CD4-positive, alpha-beta T cell (primary cell): ENCODE measurements at regions not wholly inside any gene's neighbourhood (a gene's known extent, or its start where the extent isn't known, plus 50 kb on each side); places are given as distances from the start of the nearest gene placed in this dataset.

Source experiments
- ATAC-seq: fragments of 200-7000 bp; cut with Tn5 transposase; one replicate; pipeline ENCODE4 v1.10.0; 2022; ENCODE audit warnings: mild to moderate bottlenecking; ENCODE audit not compliant: poor library complexity
- CTCF ChIA-PET: fragments of 350-600 bp; sonication (Branson Sonifier 250); formaldehyde crosslinking; loops from one replicate; lab custom pipeline; 2021; ENCODE audit warnings: antibody characterized with exemption, inconsistent platforms; lab: Charles Lee
- POLR2A ChIA-PET: fragments of 350-600 bp; sonication (Branson Sonifier 250); formaldehyde crosslinking; loops from one replicate; lab custom pipeline; 2021; ENCODE audit warnings: antibody characterized with exemption, inconsistent platforms; lab: Charles Lee
- DNase-seq, 14 experiments: peaks; one replicate each; pipeline ENCODE4 v3.0.0-alpha.2; 2013 to 2020; ENCODE audit warnings: mixed read lengths in 2 of 14
- H3K27ac ChIP-seq, 2 donors: one replicate each; pipeline versions ENCODE4 v1.5.1 to v1.7.0; 2013; ENCODE audit warnings: low read length in 2 of 2, low read depth in 1 of 2, mild to moderate bottlenecking in 1 of 2
- H3K27me3 ChIP-seq, 2 experiments: 1 replicate in 1 of 2; 2 replicates in 1 of 2; pipeline versions ENCODE4 v1.6.1 to v1.7.0; 2013; ENCODE audit warnings: low read length in 2 of 2, control low read depth in 1 of 2, mild to moderate bottlenecking in 1 of 2, moderate library complexity in 1 of 2; ENCODE audit not compliant: insufficient read depth in 2 of 2, control insufficient read depth in 1 of 2
- H3K36me3 ChIP-seq: one replicate; pipeline ENCODE4 v1.6.1; 2013; ENCODE audit warnings: low read length, control low read depth; ENCODE audit not compliant: insufficient read depth
- H3K4me1 ChIP-seq: one replicate; pipeline ENCODE4 v1.6.1; 2013; ENCODE audit warnings: low read length, control low read depth; ENCODE audit not compliant: insufficient read depth
- H3K4me3 ChIP-seq: one replicate; pipeline ENCODE4 v1.5.1; 2013; ENCODE audit warnings: mild to moderate bottlenecking, low read length, moderate library complexity
- H3K9me3 ChIP-seq, 2 experiments: 1 replicate in 1 of 2; 2 replicates in 1 of 2; pipeline versions ENCODE4 v1.6.1 to v1.7.0; 2013; ENCODE audit warnings: low read length in 2 of 2, mild to moderate bottlenecking in 2 of 2, control low read depth in 1 of 2, moderate library complexity in 1 of 2; ENCODE audit not compliant: control insufficient read depth in 1 of 2, insufficient read depth in 1 of 2
- H3K27ac Mint-ChIP-seq: one replicate; pipeline ENCODE4 v1.8.0; 2020; ENCODE audit warnings: mixed read lengths
- H3K27me3 Mint-ChIP-seq: one replicate; pipeline ENCODE4 v1.8.0; 2021; ENCODE audit warnings: mixed read lengths
- H3K36me3 Mint-ChIP-seq: one replicate; pipeline ENCODE4 v1.8.0; 2021; ENCODE audit warnings: low read depth, mixed read lengths
- H3K4me1 Mint-ChIP-seq: one replicate; pipeline ENCODE4 v1.8.0; 2021; ENCODE audit warnings: low read depth, mixed read lengths
- H3K4me3 Mint-ChIP-seq: one replicate; pipeline ENCODE4 v1.8.0; 2020; ENCODE audit warnings: mild to moderate bottlenecking, mixed read lengths
- H3K9me3 Mint-ChIP-seq: one replicate; pipeline ENCODE4 v1.8.0; 2020; ENCODE audit warnings: mixed read lengths
- intact Hi-C, 2 experiments: fragments of 100-400 bp; cut with DNase I in 1 of 2; cut with micrococcal nuclease in 1 of 2; formaldehyde crosslinking; loops; one replicate each; pipeline versions ENCODE4 v1.15.1 to v1.9.0; 2023 to 2025; cut with DNase I, micrococcal nuclease
- TF ChIP-seq, protein P1 (sequence below): fragments of 200-600 bp; IDR thresholded peaks from one replicate; pipeline ENCODE4 v1.8.0; 2022; ENCODE audit warnings: antibody characterized with exemption, mild to moderate bottlenecking

DNA sequence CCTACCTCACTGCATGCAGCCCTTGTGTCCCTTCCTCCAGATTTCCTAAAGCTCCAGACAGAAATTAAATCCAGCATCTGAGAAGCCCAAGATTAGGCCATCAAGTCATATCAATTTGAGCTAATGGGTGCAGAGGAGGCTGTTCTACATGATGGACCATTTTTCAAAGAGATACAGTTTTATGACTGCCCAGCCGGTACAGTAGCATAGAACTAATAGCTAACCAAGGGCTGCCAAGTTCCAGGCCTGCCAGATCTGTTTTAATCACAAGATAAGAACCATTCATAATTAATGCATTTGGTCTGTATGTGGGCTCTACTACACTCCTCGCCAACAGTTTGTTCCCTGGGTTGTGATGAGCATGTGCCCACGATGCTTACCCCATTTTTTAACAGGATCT is 64.9 kb downstream of the PABIR2 start:
- Histone ChIP-seq H3K9me3 (no peaks in the 10 kb centered on the region), H3K4me3 (no peak overlapping the region), H3K4me1 (no peaks in the 10 kb centered on the region), H3K27ac (no peak overlapping the region), H3K36me3 (no peaks in the 10 kb centered on the region), H3K27me3 (no peaks in the 10 kb centered on the region)
- DNase-seq = no peak
- H3K36me3 Mint-ChIP-seq = no peaks in the 10 kb centered on the region
- no peak overlapping the region for H3K4me3 Mint-ChIP-seq
- no peak overlapping the region for H3K27ac Mint-ChIP-seq
- TF ChIP-seq, protein P1, sequence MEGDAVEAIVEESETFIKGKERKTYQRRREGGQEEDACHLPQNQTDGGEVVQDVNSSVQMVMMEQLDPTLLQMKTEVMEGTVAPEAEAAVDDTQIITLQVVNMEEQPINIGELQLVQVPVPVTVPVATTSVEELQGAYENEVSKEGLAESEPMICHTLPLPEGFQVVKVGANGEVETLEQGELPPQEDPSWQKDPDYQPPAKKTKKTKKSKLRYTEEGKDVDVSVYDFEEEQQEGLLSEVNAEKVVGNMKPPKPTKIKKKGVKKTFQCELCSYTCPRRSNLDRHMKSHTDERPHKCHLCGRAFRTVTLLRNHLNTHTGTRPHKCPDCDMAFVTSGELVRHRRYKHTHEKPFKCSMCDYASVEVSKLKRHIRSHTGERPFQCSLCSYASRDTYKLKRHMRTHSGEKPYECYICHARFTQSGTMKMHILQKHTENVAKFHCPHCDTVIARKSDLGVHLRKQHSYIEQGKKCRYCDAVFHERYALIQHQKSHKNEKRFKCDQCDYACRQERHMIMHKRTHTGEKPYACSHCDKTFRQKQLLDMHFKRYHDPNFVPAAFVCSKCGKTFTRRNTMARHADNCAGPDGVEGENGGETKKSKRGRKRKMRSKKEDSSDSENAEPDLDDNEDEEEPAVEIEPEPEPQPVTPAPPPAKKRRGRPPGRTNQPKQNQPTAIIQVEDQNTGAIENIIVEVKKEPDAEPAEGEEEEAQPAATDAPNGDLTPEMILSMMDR = no peak
- ChIA-PET POLR2A (no interaction called here), CTCF (no interaction called here)
- intact Hi-C loops = no loop called here
- no peaks in the 10 kb centered on the region for H3K9me3 Mint-ChIP-seq
- no peak for ATAC-seq
- no peaks in the 10 kb centered on the region for H3K27me3 Mint-ChIP-seq
- H3K4me1 Mint-ChIP-seq = no peaks in the 10 kb centered on the region

DNA sequence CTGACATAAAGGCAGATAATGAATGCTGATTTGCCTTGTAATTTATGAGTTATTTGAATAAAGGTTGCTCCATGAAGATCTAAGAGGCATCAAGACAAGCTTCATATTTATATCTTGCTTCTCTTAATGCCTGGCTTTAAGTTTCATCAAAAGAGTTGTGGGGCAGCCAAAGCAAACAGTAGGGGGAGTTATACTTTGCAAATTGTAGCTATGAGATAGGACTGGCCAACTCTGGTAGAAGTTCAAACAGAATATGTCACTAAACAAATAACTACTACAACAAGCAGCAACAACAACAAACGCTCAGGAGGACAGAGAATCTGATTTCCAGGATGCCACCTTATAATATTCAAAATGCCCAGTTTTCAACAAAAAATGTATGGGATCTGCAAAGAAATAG is 69.1 kb upstream of the PLAC1 start:
- ChIA-PET CTCF (interaction anchor here (0.6 kb wide), 1 partner anchor 590 kb away, joined by 3 read pairs; no protein-coding TSS in a partner anchor), POLR2A (no interaction called here)
- Histone ChIP-seq H3K27ac (no peak overlapping the region), H3K4me1 (no peaks in the 10 kb centered on the region), H3K36me3 (no peaks in the 10 kb centered on the region), H3K4me3 (no peak overlapping the region), H3K27me3 (no peaks in the 10 kb centered on the region), H3K9me3 (no peaks in the 10 kb centered on the region)
- intact Hi-C loops = no loop called here
- no peaks in the 10 kb centered on the region for H3K36me3 Mint-ChIP-seq
- H3K27ac Mint-ChIP-seq = no peak overlapping the region
- no peaks in the 10 kb centered on the region for H3K4me1 Mint-ChIP-seq
- ATAC-seq = no peak
- H3K4me3 Mint-ChIP-seq = no peak overlapping the region
- H3K9me3 Mint-ChIP-seq = no peaks in the 10 kb centered on the region
- no peaks in the 10 kb centered on the region for H3K27me3 Mint-ChIP-seq
- DNase-seq = no peak
- TF ChIP-seq, protein P1 = no peak

DNA sequence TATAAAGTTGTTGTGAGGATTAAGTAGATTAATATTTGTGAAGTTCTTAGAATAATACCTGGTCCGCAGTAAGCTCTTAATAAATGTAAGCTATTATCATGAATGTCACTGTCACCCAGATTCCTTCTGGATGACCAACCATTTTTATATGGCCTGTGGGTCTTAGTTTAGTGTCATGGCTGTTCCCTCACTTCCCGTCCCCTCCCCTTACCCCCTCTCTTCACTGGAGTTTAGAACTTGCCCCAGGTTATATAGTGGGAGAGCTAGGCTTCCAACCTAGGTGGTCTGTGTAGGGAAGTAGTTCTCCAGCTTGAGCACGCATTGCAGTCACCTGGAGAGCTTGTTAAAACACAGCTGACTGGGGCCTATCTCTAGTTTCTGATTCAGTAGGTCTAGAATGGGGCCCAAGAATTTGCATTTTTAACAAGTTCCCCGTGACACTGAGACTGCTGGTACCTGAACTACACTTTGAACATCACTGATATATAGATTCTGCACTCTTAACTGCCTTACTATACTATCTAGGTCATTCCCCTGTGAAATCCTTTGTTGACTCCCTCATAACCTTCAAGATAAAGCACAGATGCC is 66.9 kb upstream of the PLAC1 start:
- H3K4me1 ChIP-seq = no peaks in the 10 kb centered on the region
- no peak overlapping the region for H3K4me3 Mint-ChIP-seq
- H3K9me3 Mint-ChIP-seq = no peaks in the 10 kb centered on the region
- ChIA-PET POLR2A (no interaction called here), CTCF (no interaction called here)
- no peak overlapping the region for H3K27ac ChIP-seq
- H3K9me3 ChIP-seq = no peaks in the 10 kb centered on the region
- H3K27ac Mint-ChIP-seq = no peak overlapping the region
- no peaks in the 10 kb centered on the region for H3K36me3 ChIP-seq
- no peak overlapping the region for H3K4me3 ChIP-seq
- H3K27me3 Mint-ChIP-seq = no peaks in the 10 kb centered on the region
- H3K36me3 Mint-ChIP-seq = no peaks in the 10 kb centered on the region
- ATAC-seq (no peak), DNase-seq (no peak)
- intact Hi-C loops = no loop called here
- no peaks in the 10 kb centered on the region for H3K4me1 Mint-ChIP-seq
- H3K27me3 ChIP-seq = no peaks in the 10 kb centered on the region
- TF ChIP-seq, protein P1 = no peak
